SU-DHL-6 (cell line): ENCODE measurements at regions not wholly inside any gene's neighbourhood (a gene's known extent, or its start where the extent isn't known, plus 50 kb on each side); places are given as distances from the start of the nearest gene placed in this dataset.

Experiments
- EZH2phosphoT487 ChIP-seq: fragments of 200-600 bp; sonication (generic), shearing (Covaris generic); conservative IDR thresholded peaks from 2 replicates; pipeline ENCODE4 v1.6.1; 2018; ENCODE audit warnings: mild to moderate bottlenecking, antibody characterized with exemption, low read length, moderate library complexity, mixed read lengths
- TF ChIP-seq, protein P1 (sequence below): fragments of 200-600 bp; sonication (generic); IDR thresholded peaks from one replicate; pipeline ENCODE4 v1.5.1; 2017; ENCODE audit warnings: antibody characterized with exemption, mild to moderate bottlenecking, low read length, moderate library complexity; ENCODE audit not compliant: insufficient read depth, poor library complexity, severe bottlenecking

DNA sequence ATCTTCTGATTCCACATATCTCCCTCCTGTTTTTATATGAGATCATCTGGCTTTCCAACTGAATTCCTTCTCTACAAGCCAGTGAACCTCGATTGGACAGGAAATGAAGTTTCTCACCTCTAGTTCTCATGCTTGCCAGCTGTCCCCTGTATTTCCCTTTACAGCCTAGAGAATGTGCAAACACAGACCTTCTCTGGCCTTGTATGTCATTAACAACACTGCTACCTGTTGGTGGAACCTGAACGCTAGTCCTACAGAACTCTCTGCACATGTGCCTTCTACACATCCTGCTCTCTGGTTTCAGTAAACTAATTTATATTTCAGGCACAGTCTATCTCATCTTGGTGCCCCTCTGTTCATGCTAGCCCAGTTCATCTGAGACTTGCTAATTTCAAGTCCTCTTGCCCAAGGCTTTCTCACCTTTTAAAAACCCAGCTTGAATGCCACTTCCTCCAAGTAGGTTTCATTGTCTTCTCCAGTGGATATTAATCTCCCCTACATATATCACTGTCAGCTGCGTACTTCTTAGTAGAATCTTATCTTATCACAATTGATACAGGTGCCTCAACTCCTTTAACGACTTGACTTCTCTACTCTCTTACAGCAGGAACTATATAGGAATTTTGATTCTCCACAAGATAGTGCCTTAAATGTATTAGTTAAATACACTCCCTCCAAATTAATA, 549.9 kb downstream of the PLPP3 start:
- TF ChIP-seq, protein P1, sequence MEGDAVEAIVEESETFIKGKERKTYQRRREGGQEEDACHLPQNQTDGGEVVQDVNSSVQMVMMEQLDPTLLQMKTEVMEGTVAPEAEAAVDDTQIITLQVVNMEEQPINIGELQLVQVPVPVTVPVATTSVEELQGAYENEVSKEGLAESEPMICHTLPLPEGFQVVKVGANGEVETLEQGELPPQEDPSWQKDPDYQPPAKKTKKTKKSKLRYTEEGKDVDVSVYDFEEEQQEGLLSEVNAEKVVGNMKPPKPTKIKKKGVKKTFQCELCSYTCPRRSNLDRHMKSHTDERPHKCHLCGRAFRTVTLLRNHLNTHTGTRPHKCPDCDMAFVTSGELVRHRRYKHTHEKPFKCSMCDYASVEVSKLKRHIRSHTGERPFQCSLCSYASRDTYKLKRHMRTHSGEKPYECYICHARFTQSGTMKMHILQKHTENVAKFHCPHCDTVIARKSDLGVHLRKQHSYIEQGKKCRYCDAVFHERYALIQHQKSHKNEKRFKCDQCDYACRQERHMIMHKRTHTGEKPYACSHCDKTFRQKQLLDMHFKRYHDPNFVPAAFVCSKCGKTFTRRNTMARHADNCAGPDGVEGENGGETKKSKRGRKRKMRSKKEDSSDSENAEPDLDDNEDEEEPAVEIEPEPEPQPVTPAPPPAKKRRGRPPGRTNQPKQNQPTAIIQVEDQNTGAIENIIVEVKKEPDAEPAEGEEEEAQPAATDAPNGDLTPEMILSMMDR, result no peak
- TF ChIP-seq EZH2phosphoT487, result no peak
